Lower leg skin (tissue), 4 donors: ENCODE measurements at regions not wholly inside any gene's neighbourhood (a gene's known extent, or its start where the extent isn't known, plus 50 kb on each side); places are given as distances from the start of the nearest gene placed in this dataset.

Source experiments
- DNase-seq, 2 donors: peaks; one replicate each; pipeline ENCODE4 v3.0.0-alpha.2; 2019; ENCODE audit warnings: low spot score in 2 of 2
- H3K4me3 ChIP-seq: fragments of 200-600 bp; sonication (generic); 2 replicates; pipeline ENCODE4 v1.5.1; 2017; ENCODE audit warnings: mild to moderate bottlenecking, low read depth; ENCODE audit not compliant: poor library complexity, severe bottlenecking
- POLR2A ChIP-seq, 2 donors: fragments of 450-650 bp; IDR thresholded peaks; one replicate each; pipeline ENCODE4 v1.6.1; 2016 to 2017; ENCODE audit warnings: antibody characterized with exemption in 2 of 2, mild to moderate bottlenecking in 1 of 2, moderate library complexity in 1 of 2
- WGBS, 2 donors: methylation state at CpG; one replicate each; pipeline ENCODE4 v1.1.5; 2018; 5-methylcytosine and 5-hydroxymethylcytosine counted together
- intact Hi-C: fragments of 100-400 bp; cut with DNase I; formaldehyde crosslinking; loops from one replicate; pipeline ENCODE4 v1.15.0; 2023; ENCODE audit warnings: low total_unique reads
- TF ChIP-seq, protein P1 (sequence below), 3 donors: fragments of 450-650 bp; IDR thresholded peaks; one replicate each; pipeline ENCODE4 v1.5.1; 2016; ENCODE audit warnings: antibody characterized with exemption in 3 of 3, mild to moderate bottlenecking in 3 of 3, moderate library complexity in 2 of 3

DNA sequence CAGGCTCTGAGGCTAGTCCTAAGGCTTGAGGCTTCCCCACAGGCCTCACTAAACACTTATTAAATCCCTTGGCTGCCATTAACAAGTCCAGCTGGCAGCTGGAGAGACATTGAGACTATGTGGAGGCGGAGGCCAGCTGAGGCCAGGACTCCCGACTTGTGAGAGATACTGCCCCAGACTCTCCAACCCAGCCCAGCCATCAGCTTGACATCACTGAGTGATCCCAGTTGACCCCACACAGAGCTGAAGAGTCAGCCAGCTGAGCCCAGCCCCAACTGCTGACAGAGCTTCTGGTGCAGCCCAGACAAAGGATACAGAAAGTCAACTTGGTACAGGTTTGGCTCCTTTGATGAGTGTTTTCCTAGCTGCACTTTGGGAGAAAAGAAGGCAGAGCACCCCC is 343.1 kb downstream of the C16orf95 start:
- 65 to 89% methylated on average over 2 of the region's 2 CpGs for WGBS, 2 donors
- no peak for TF ChIP-seq POLR2A (IDR thresholded peaks at IDR 0.05)
- TF ChIP-seq, protein P1, sequence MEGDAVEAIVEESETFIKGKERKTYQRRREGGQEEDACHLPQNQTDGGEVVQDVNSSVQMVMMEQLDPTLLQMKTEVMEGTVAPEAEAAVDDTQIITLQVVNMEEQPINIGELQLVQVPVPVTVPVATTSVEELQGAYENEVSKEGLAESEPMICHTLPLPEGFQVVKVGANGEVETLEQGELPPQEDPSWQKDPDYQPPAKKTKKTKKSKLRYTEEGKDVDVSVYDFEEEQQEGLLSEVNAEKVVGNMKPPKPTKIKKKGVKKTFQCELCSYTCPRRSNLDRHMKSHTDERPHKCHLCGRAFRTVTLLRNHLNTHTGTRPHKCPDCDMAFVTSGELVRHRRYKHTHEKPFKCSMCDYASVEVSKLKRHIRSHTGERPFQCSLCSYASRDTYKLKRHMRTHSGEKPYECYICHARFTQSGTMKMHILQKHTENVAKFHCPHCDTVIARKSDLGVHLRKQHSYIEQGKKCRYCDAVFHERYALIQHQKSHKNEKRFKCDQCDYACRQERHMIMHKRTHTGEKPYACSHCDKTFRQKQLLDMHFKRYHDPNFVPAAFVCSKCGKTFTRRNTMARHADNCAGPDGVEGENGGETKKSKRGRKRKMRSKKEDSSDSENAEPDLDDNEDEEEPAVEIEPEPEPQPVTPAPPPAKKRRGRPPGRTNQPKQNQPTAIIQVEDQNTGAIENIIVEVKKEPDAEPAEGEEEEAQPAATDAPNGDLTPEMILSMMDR (IDR thresholded peaks at IDR 0.05): no peak
- DNase-seq: no peak
- H3K4me3 ChIP-seq: no peak overlapping the region
- intact Hi-C loops: no loop called here

GRCh38 chr16:86975445-86975844 is 341.7 kb downstream of the C16orf95 start:
- no peak overlapping the region for H3K4me3 ChIP-seq
- intact Hi-C loops: no loop called here
- 6 to 8% methylated on average over 2 of the region's 2 CpGs for WGBS, 2 donors
- no peak for DNase-seq
- TF ChIP-seq, protein P1 (IDR thresholded peaks at IDR 0.05): no peak
- TF ChIP-seq POLR2A (IDR thresholded peaks at IDR 0.05): no peak

DNA sequence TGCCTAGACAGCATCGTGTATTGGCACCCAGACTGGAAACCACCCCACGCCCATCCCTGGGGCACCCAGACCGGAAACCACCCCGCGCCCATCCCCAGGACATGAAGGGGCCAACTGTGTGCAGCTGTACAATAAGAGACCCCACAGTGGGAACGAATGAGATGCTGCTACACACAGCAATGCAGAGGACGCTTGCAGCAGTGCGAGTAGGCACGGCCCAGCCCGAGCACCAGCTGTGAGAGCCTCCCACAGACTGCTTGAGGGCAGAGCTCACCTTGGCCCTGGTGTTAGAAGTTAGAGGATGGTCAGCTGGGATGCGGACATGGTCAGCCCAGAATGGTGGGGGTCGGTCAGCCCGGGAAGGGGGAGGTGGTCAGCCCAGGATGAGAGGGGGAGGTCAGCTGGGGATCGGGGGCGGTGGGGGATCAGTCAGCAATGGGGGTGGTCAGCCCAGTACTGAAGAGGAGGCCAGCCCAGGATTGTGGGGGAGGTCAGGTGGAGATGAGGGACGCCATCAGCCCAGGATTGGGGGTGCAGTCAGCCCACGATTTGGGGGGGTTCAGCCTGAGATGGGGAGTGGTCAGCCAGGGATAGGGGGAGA is 340.0 kb downstream of the C16orf95 start:
- no peak for DNase-seq
- TF ChIP-seq, protein P1 (IDR thresholded peaks at IDR 0.05): no peak
- TF ChIP-seq POLR2A (IDR thresholded peaks at IDR 0.05): no peak
- WGBS, 2 donors: 83 to 89% methylated on average over 15 to 17 of the region's 17 CpGs
- H3K4me3 ChIP-seq: no peak overlapping the region
- intact Hi-C loops: no loop called here

DNA sequence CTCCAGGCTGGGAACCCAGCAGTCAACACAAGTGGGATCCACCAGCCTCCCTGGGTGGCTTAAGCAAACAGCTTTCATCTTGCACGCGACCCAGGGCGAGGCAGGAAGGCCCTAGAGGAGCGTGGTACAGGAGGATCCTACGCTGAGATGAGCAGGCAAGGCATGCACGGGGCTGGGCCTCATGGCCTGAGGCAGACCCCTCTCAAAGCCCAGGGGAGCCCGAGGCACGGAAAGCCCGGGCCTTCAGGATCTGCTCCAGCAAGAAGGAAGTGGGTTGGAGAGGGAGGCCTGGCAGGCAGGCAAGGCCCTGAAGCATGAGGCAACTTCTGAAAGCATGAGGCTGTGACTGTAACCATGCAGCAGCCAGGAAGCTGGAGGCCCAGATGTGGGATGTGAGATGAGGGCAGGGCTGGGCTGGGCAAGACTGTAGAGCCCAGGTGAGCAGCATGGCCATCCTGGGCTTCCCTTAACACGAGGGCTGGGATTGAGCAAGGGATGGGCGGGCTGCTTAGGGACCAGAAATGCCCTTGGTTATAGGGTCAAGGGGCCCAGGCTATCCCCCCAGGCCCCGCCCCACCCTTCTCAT is 338.7 kb downstream of the C16orf95 start:
- intact Hi-C loops: no loop called here
- WGBS, 2 donors: 61 to 76% methylated on average over 9 to 12 of the region's 12 CpGs
- no peak overlapping the region for H3K4me3 ChIP-seq
- TF ChIP-seq POLR2A (IDR thresholded peaks at IDR 0.05): no peak
- TF ChIP-seq, protein P1 (IDR thresholded peaks at IDR 0.05): no peak
- no peak for DNase-seq

- 91 to 97% methylated on average over 6 of the region's 6 CpGs for WGBS, 2 donors
- no peak overlapping the region for H3K4me3 ChIP-seq
- intact Hi-C loops: no loop called here
- TF ChIP-seq, protein P1 (IDR thresholded peaks at IDR 0.05): no peak
- TF ChIP-seq POLR2A (IDR thresholded peaks at IDR 0.05): no peak
- no peak for DNase-seq
Measured at GRCh38 chr16:86979061-86979460, 338.1 kb downstream of the C16orf95 start.
